ENCODE measurements at regions not wholly inside any gene's neighbourhood (a gene's known extent, or its start where the extent isn't known, plus 50 kb on each side); places are given as distances from the start of the nearest gene placed in this dataset.
A peak's percentile ranks its signal among the peaks of the same experiment; 100 is the strongest.
"Not testable (repeated sequence)": the region's sequence is repeated elsewhere in the genome, so short reads cannot be mapped to it uniquely, and the experiment has no call there.

DNA sequence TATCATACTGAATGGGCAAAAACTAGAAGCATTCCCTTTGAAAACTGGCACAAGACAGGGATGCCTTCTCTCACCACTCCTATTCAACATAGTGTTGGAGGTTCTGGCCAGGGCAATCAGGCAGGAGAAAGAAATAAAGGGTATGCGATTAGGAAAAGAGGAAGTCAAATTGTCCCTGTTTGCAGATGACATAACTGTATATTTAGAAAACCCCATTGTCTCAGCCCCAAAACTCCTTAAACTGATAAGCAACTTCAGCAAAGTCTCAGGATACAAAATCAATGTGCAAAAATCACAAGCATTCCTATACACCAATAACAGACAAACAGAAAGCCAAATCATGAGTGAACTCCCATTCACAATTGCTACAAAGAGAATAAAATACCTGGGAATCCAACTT lies 52.5 kb upstream of the CCDC71L start:
- not testable (repeated sequence) for DNase-seq

DNA sequence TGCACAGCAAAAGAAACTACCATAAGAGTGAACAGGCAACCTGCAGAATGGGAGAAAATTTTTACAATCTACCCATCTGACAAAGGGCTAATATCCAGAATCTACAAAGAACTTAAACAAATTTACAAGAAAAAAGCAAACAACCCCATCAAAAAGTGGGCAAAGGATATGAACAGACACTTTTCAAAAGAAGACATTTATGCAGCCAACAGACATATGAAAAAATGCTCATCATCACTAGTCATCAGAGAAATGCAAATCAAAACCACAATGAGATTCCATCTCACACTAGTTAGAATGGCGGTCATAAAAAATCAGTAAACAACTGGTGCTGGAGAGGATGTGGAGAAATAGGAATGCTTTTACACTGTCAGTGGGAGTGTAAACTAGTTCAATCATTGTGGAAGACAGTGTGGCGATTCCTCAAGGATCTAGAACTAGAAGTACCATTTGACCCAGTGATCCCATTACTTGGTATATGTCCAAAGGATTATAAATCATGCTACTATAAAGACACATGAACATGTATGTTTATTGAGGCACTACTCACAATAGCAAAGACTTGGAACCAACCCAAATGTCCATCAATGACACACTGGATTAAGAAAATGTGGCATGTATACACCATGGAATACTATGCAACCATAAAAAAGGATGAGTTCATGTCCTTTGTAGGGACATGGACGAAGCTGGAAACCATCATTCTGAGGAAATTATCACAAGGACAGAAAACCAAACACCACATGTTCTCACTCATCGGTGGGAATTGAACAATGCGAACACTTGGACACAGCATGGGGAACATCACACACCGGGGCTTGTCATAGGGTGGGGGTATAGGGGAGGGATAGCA lies 53.9 kb upstream of the CCDC71L start:
- DNase-seq: not testable (repeated sequence)

DNA sequence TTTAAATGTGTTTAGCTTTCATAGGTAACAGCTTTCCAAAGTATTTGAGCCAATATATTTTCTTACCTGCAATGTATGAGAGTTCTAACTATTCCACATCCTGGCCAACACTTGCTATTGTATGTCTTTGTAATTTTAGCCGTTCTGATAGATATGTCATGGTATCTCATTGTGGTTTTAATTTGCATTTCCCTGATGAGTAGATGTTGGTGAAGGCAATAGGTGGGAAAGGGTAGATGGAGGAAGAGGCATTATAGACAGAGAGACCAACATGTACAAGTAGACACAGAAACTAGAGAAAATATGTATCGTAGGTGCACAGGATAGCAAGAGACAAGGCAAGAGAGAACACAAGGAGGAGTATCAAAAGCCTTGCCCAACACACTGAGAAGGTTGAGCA lies 54.8 kb upstream of the CCDC71L start:
- DNase-seq: no peak

- DNase-seq: no peak
These were observed 56.4 kb upstream of the CCDC71L start for GRCh38 chr7:106717254-106717954.

- DNase-seq: no peak
These were observed 57.3 kb upstream of the CCDC71L start for GRCh38 chr7:106717955-106718871.

DNA sequence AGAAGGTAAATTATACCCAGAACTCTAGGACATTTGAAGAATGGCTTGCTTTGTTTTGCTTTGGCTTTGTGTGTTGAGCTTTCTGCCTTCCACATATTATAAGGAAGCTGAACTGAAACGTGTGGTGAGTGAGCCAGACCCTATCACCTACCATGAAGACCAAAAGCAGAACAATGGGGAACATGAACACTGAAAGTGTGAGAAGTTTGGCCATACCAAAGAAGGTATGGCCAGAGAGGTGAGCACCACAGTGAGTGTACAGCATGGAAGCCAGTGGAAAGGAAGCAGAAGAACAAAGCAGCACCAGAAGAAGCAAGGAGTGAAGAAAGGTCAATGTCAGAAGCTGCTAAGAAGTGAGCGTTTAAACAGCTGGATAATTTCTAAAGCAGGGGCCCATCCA lies 59.7 kb upstream of the CCDC71L start:
- no peak for DNase-seq

GRCh38 chr7:106721816-106722785 lies 61.1 kb upstream of the CCDC71L start:
- DNase-seq: no peak

DNA sequence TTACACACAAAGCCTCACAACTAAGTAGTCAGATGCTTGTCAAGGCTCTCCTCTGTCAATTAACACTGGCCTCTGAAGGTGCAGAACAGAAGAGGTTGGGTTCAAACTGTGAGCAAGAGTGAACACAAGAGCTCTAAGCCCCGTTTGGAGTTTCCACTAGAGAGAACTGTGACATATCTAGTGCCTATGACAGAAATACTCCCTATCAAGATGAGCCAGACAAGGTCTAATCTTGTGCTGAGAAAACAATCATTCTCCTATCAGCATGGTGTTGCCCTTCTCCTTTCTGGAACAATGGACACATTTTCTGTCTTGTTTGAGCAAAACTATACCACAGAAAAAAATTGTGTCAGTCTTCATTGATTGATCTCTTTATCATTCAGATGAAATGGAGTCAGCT lies 62.4 kb upstream of the CCDC71L start:
- no peak for DNase-seq

GRCh38 chr7:106729720-106730385 lies 68.9 kb upstream of the CCDC71L start:
- DNase-seq: no peak

- DNase-seq: no peak
These were observed 70.2 kb upstream of the CCDC71L start for GRCh38 chr7:106731187-106731586.

GRCh38 chr7:106731646-106732444 lies 70.9 kb upstream of the CCDC71L start:
- DNase-seq: no peak

DNA sequence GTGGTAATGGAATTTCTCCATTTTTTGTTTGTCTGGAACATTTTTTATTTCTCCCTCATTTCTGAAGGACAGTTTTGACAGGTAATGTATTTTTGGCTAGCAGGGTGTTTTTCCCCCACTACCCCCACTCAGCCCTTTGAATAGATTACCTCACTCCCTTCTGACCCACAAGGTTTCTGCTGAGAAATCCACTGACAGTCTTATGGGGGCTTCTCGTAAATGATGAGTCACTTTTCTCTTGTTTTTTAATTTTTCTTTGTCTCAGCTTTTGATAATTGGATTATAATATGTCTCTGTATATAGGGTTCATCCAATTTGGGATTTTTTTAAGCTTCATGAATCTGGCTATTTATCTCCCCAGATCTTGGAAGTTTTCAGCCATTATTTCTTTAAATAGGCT lies 74.7 kb upstream of the CCDC71L start:
- DNase-seq: no peak

- no peak for DNase-seq
These were observed 75.2 kb upstream of the CCDC71L start for GRCh38 chr7:106736123-106736507.

- DNase-seq: peak; percentile 53
These were observed 75.7 kb upstream of the CCDC71L start for GRCh38 chr7:106736508-106737201.

GRCh38 chr7:106737202-106737562 lies 76.2 kb upstream of the CCDC71L start:
- DNase-seq: no peak

- no peak for DNase-seq
These were observed 79.8 kb upstream of the CCDC71L start for GRCh38 chr7:106740806-106741205.

DNA sequence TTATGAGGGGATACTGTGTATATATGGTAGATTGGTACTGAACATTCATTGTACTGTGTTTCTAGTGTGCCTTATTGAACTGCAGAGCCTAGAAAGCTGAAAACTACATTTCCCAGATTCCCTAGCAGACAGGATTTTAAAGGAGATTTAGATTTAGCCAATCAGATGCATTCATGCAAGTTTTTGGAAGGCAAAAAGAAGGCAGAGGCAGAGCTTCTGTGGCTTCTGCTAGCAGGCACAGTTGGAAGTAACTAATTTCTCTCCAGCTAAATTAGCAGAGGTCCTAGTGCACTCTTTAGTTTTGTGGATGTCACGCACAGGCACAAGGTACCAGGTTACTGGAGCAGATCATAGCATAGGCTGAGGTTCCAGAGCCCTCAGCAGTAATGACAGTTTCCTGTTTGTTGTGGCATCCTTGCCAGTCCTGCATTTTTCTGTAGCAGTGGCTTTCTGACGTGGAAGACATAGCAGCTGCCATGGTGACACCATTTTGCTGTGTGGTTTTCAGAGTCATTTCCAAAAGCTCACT lies 83.7 kb upstream of the CCDC71L start:
- no peak for DNase-seq

GRCh38 chr7:106747301-106747700 lies 86.3 kb upstream of the CCDC71L start:
- DNase-seq: not testable (repeated sequence)

DNA sequence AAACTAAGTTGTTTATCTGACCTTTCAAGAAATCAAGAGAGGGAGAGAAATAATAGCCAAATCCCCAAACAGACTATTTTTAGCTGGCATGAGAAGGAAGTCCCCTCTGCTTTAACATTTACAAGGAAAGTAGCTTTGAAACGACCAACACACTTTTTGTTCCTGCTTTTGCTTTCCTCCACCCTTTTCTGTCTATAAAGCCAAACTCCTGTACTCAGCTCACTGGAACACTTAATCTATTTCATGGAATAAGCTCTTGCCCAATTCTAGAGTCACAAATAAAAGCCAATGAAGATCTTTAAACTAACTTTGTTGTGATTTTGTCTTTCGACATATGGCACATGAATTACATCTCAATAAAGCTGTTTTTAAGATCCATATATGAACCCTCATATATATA lies 86.8 kb upstream of the CCDC71L start:
- no peak for DNase-seq

DNA sequence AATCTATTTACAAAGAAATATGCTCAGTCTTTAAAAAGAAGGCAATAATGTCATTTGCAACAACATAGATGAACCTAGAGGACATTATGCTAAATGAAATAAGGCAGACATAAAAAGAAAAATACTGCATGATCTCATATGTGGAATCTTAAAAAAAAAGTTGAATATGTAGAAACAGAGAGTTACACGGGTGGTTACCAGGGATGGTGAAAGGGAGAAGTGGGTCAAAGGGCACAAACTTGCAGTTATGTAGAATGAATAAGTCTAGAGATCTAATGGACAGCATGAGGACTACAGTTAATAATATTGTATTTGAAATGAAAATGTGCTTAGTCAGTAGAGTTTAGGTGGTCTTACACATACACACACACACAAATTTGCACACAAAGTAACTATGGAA lies 88.2 kb upstream of the CCDC71L start:
- DNase-seq: no peak

Measured in NCI-H187 treated with DMSO at 0.1 percent for 48 hours (cell line).